Psoas muscle (tissue), 7 donors: ENCODE measurements at regions not wholly inside any gene's neighbourhood (a gene's known extent, or its start where the extent isn't known, plus 50 kb on each side); places are given as distances from the start of the nearest gene placed in this dataset.
"Not testable (repeated sequence)": the region's sequence is repeated elsewhere in the genome, so short reads cannot be mapped to it uniquely, and the experiment has no call there.

Experiments
- ATAC-seq, 4 donors: fragments of 200-7000 bp; cut with Tn5 transposase; one replicate each; pipeline ENCODE4 v1.9.1; 2020; ENCODE audit warnings: moderate library complexity in 3 of 4, mild to moderate bottlenecking in 2 of 4
- DNase-seq, 2 donors: peaks; one replicate each; pipeline ENCODE4 v3.0.0-alpha.2; 2020
- H3K27ac ChIP-seq: fragments of 200-600 bp; one replicate; pipeline ENCODE4 v1.8.0; 2022
- H3K27me3 ChIP-seq, 3 donors: fragments of 200-600 bp in 1 of 3; one replicate each; pipeline versions ENCODE4 v1.6.1 to v1.8.0; 2013 to 2022; ENCODE audit warnings: low read length in 2 of 3, mild to moderate bottlenecking in 2 of 3, moderate library complexity in 1 of 3; ENCODE audit not compliant: insufficient read depth in 3 of 3
- H3K36me3 ChIP-seq, 2 donors: fragments of 200-600 bp in 1 of 2; one replicate each; pipeline versions ENCODE4 v1.6.1 to v1.8.0; 2013 to 2022; ENCODE audit warnings: low read depth in 1 of 2, mild to moderate bottlenecking in 1 of 2, moderate library complexity in 1 of 2; ENCODE audit not compliant: insufficient read depth in 1 of 2
- H3K4me1 ChIP-seq: fragments of 200-600 bp; one replicate; pipeline ENCODE4 v1.8.0; 2022
- H3K4me3 ChIP-seq: fragments of 200-600 bp; one replicate; pipeline ENCODE4 v1.8.0; 2022; ENCODE audit warnings: mild to moderate bottlenecking
- H3K9me3 ChIP-seq: fragments of 200-600 bp; one replicate; pipeline ENCODE4 v1.8.0; 2022
- CTCF ChIP-seq: fragments of 200-600 bp; IDR thresholded peaks from one replicate; pipeline ENCODE4 v1.8.0; 2022; ENCODE audit warnings: antibody characterized with exemption
- WGBS, 3 donors: extraction: QIAGEN DNeasy Blood & Tissue Kit; methylation state at CpG; one replicate each; pipeline versions ENCODE4 v1.1.6 to v1.1.7; 2013; 5-methylcytosine and 5-hydroxymethylcytosine counted together
- intact Hi-C, 2 donors: fragments of 100-400 bp; cut with DNase I; formaldehyde crosslinking; loops; one replicate each; pipeline versions ENCODE4 v1.11.0 to v1.14.2; 2022
- donor health status: healthy with polysubstance abuse.
- donor health status: DM: no; HTN: no; CAD: no; lungs with moderate emphysema.
- donor health status: Bipolar disorder and iron deficiency.
- donor health status: healthy.
- donor health status: DM: yes; HTN: yes; CAD: no.
- donor health status: DM: no; HTN: no; CAD: no.
- donor health status: DM: yes; HTN: yes; CAD: no.

DNA sequence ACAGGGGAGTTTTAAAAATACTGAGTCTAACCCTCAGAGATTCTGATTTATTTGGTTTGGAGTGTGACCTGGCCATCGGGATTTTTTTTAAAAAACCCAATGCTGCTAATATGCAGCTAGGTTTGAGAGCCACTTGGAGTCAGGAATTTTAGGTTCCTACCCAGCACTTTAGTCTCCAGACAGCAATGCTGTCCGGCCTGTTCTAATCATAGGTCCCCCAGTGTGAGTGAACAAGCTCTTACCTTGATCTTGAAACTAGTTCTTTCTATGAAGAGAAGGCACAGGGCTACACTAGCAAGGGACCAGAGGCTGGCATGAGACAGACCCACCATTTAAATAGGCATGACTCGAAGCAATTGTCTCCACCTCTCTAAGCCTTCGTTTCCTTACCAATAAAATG is 103.5 kb downstream of the SMIM20 start:
- H3K27ac ChIP-seq = no peak overlapping the region
- H3K9me3 ChIP-seq = no peaks in the 10 kb centered on the region
- H3K4me1 ChIP-seq = no peaks in the 10 kb centered on the region
- H3K4me3 ChIP-seq = no peak overlapping the region
- no peak for TF ChIP-seq CTCF
- no peaks in the 10 kb centered on the region for H3K27me3 ChIP-seq
- intact Hi-C loops = no loop called here
- DNase-seq = no peak
- 70 to 89% (median 85%) methylated on average over 4 of the region's 4 CpGs for WGBS, 3 donors
- H3K36me3 ChIP-seq = no peaks in the 10 kb centered on the region
- no peak for ATAC-seq

GRCh38 chr4:26017961-26018700 is 104.1 kb downstream of the SMIM20 start:
- DNase-seq, ATAC-seq: not testable (repeated sequence)

GRCh38 chr4:26020083-26020668 is 106.2 kb downstream of the SMIM20 start:
- no peak for TF ChIP-seq CTCF
- WGBS, 3 donors = 58 to 73% (median 65%) methylated on average over 10 of the region's 10 CpGs
- Histone ChIP-seq H3K9me3 (no peaks in the 10 kb centered on the region), H3K27me3 (no peaks in the 10 kb centered on the region), H3K27ac (no peak overlapping the region), H3K36me3 (no peaks in the 10 kb centered on the region), H3K4me1 (no peaks in the 10 kb centered on the region), H3K4me3 (no peak overlapping the region)
- intact Hi-C loops = no loop called here
- no peak for ATAC-seq
- DNase-seq = no peak

More at GRCh38 chr4:26017961-26018700, 104.1 kb downstream of the SMIM20 start:
- H3K27ac ChIP-seq, H3K9me3 ChIP-seq, intact Hi-C loops, H3K36me3 ChIP-seq, H3K27me3 ChIP-seq, H3K4me3 ChIP-seq, H3K4me1 ChIP-seq: not testable (repeated sequence)
- 71 to 84% (median 78%) methylated on average over 6 of the region's 6 CpGs for WGBS, 3 donors

GRCh38 chr4:26020881-26021280 is 106.9 kb downstream of the SMIM20 start:
- 49 to 54% (median 53%) methylated on average over 6 of the region's 6 CpGs for WGBS, 3 donors
- Histone ChIP-seq H3K27me3 (no peaks in the 10 kb centered on the region), H3K4me3 (no peak overlapping the region), H3K36me3 (no peaks in the 10 kb centered on the region), H3K27ac (no peak overlapping the region), H3K9me3 (no peaks in the 10 kb centered on the region), H3K4me1 (no peaks in the 10 kb centered on the region)
- DNase-seq (no peak), ATAC-seq (no peak)
- intact Hi-C loops = no loop called here
- no peak for TF ChIP-seq CTCF

DNA sequence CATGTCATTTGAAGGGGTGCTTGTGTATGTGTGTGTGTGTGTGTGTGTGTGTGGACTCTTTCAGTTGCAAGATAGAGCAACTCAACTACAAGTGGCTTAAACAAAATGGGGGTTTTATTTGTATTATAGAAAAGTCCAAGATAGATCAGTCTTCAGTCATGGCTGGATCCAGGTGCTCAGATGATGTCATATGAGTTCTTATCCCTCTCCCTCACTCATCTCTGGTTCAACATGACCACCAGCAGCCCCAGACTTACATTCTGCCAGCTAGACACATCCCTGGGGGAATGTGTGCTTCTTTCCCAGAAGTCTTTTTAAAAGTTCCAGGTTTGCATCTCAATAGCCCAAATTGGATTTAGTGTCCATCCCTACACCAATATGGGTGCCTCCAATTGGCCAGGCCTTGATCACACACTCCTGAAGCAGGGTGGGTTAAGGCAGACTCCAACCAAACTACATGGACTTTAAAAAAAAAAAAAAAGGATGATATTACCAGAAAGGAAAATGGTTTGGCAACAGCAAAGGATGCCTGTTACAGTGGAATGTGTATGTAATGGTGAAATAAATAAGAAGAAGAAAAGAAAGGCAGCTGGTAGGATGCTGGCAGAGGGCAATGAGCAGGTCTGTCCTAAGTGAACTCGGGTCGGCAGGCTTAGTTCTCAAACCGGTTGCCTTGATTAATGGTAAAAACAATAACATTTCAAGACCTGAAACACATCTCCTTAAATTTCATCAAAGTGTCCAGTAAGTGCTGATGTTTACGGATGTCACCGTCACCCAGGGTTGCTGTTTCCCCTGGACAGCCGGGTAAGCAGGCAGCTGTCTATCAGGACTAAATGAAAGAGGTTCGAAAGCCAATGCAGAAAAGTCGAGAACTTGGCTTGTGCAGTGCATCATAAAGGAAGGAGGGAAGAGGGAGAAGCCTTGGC is 107.7 kb downstream of the SMIM20 start:
- no peak for TF ChIP-seq CTCF
- intact Hi-C loops = no loop called here
- Histone ChIP-seq H3K27ac (no peak overlapping the region), H3K4me3 (no peak overlapping the region), H3K9me3 (no peaks in the 10 kb centered on the region), H3K36me3 (no peaks in the 10 kb centered on the region), H3K4me1 (no peaks in the 10 kb centered on the region), H3K27me3 (no peaks in the 10 kb centered on the region)
- 23 to 48% (median 24%) methylated on average over 8 of the region's 8 CpGs for WGBS, 3 donors
- DNase-seq (no peak), ATAC-seq (no peak)
